ENCODE measurements at regions not wholly inside any gene's neighbourhood (a gene's known extent, or its start where the extent isn't known, plus 50 kb on each side); places are given as distances from the start of the nearest gene placed in this dataset.

- no peaks in the 10 kb centered on the region for H3K36me3 ChIP-seq (ENCODE audit: control insufficient read depth in 2 of 2, insufficient read depth in 2 of 2, low read length in 1 of 2)
- no peak overlapping the region for H3K4me3 ChIP-seq (ENCODE audit: low read depth in 1 of 2, low read length in 2 of 2)
- peaks cover 2 to 5% of the 10 kb centered on the region in 2 donors for H3K4me1 ChIP-seq (ENCODE audit: control insufficient read depth in 2 of 2, insufficient read depth in 2 of 2, low read length in 1 of 2)
- H3K9me3 ChIP-seq (ENCODE audit: control insufficient read depth in 2 of 2, insufficient read depth in 1 of 2, low read depth in 1 of 2, low read length in 1 of 2): no peaks in the 10 kb centered on the region
- no peaks in the 10 kb centered on the region for H3K27me3 ChIP-seq (ENCODE audit: control insufficient read depth in 1 of 2, insufficient read depth in 2 of 2, low read length in 2 of 2)
- H3K27ac ChIP-seq (ENCODE audit: low read depth in 2 of 2, low read length in 1 of 2): no peak overlapping the region
Observed at GRCh38 chr1:212520299-212520698, 87.6 kb downstream of the NENF start.

- Histone ChIP-seq H3K4me3 (ENCODE audit: low read depth in 1 of 2, low read length in 2 of 2) (no peak overlapping the region), H3K9me3 (ENCODE audit: control insufficient read depth in 2 of 2, insufficient read depth in 1 of 2, low read depth in 1 of 2, low read length in 1 of 2) (no peaks in the 10 kb centered on the region), H3K4me1 (ENCODE audit: control insufficient read depth in 2 of 2, insufficient read depth in 2 of 2, low read length in 1 of 2) (peaks cover 2 to 5% of the 10 kb centered on the region in 2 donors), H3K27ac (ENCODE audit: low read depth in 2 of 2, low read length in 1 of 2) (no peak overlapping the region), H3K36me3 (ENCODE audit: control insufficient read depth in 2 of 2, insufficient read depth in 2 of 2, low read length in 1 of 2) (no peaks in the 10 kb centered on the region), H3K27me3 (ENCODE audit: control insufficient read depth in 1 of 2, insufficient read depth in 2 of 2, low read length in 2 of 2) (no peaks in the 10 kb centered on the region)
- WGBS, 2 donors: 65 to 76% methylated on average over 5 of the region's 5 CpGs
Observed at GRCh38 chr1:212520746-212521145, 87.8 kb upstream of the ATF3 start.

DNA sequence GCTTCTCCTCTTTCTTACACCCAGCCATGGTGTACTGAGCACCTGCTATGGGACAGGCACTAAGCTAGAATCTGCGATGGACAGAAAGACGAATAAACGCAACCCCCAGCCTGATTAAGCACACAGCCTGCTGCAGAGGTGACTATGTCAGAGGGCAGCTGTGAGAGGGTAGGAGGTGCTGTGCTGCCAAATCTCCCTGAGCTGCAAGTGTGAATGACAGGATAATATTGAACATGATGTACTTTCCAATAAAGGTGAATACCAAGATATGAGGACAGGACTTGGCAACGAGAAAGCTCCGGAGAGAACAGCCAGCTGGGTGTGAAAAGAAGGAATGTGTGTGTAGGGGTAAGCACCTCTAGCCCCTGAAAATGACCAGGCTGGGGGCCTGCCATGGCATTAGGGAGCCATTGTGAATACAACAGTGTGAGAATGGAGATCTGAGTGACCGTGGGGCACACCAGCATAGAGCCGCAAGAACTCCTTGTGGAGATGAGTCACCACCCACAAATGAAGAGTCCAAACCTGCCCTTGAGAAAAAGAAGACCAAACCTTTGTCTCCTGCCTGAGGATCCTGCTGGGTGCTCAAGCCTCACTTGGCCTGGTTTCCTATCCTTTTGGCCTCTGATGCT lies 83.0 kb upstream of the ATF3 start:
- WGBS, 2 donors: 74 to 75% methylated on average over 7 of the region's 7 CpGs
- no peak overlapping the region for H3K27ac ChIP-seq (ENCODE audit: low read depth in 2 of 2, low read length in 1 of 2)
- no peak overlapping the region for H3K4me3 ChIP-seq (ENCODE audit: low read depth in 1 of 2, low read length in 2 of 2)
- H3K9me3 ChIP-seq (ENCODE audit: control insufficient read depth in 2 of 2, insufficient read depth in 1 of 2, low read depth in 1 of 2, low read length in 1 of 2): no peaks in the 10 kb centered on the region
- H3K27me3 ChIP-seq (ENCODE audit: control insufficient read depth in 1 of 2, insufficient read depth in 2 of 2, low read length in 2 of 2): no peaks in the 10 kb centered on the region
- no peaks in the 10 kb centered on the region for H3K36me3 ChIP-seq (ENCODE audit: control insufficient read depth in 2 of 2, insufficient read depth in 2 of 2, low read length in 1 of 2)
- peaks cover 0 to 2% of the 10 kb centered on the region in 2 donors for H3K4me1 ChIP-seq (ENCODE audit: control insufficient read depth in 2 of 2, insufficient read depth in 2 of 2, low read length in 1 of 2)

- H3K36me3 ChIP-seq (ENCODE audit: control insufficient read depth in 2 of 2, insufficient read depth in 2 of 2, low read length in 1 of 2): no peaks in the 10 kb centered on the region
- no peaks in the 10 kb centered on the region for H3K27me3 ChIP-seq (ENCODE audit: control insufficient read depth in 1 of 2, insufficient read depth in 2 of 2, low read length in 2 of 2)
- no peak overlapping the region for H3K4me3 ChIP-seq (ENCODE audit: low read depth in 1 of 2, low read length in 2 of 2)
- no peak overlapping the region for H3K27ac ChIP-seq (ENCODE audit: low read depth in 2 of 2, low read length in 1 of 2)
- WGBS, 2 donors: 87 to 89% methylated on average over 5 of the region's 5 CpGs
- peaks cover 0 to 2% of the 10 kb centered on the region in 2 donors for H3K4me1 ChIP-seq (ENCODE audit: control insufficient read depth in 2 of 2, insufficient read depth in 2 of 2, low read length in 1 of 2)
- H3K9me3 ChIP-seq (ENCODE audit: control insufficient read depth in 2 of 2, insufficient read depth in 1 of 2, low read depth in 1 of 2, low read length in 1 of 2): no peaks in the 10 kb centered on the region
Observed at GRCh38 chr1:212526111-212526491, 82.5 kb upstream of the ATF3 start.

DNA sequence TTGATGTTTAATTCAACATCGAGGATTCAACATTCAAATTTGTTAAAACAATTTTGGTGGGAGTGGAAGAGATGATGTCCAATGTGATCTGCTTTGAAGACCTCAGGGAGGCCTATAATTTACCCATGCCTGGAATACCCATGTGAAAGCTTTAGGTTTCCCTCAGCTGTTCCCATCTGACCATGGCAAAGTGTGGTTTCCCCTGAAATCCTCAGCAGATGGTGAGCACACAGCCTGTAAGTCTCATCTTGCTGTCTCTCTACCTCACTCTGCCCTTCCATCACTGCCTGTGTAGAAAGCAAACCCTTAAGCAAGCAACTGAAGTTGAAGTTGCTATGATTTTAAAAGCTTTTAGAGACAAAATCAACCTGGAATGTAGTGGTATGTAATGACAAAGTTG lies 80.1 kb upstream of the ATF3 start:
- Histone ChIP-seq H3K4me3 (ENCODE audit: low read depth in 1 of 2, low read length in 2 of 2) (no peak overlapping the region), H3K27ac (ENCODE audit: low read depth in 2 of 2, low read length in 1 of 2) (no peak overlapping the region), H3K36me3 (ENCODE audit: control insufficient read depth in 2 of 2, insufficient read depth in 2 of 2, low read length in 1 of 2) (no peaks in the 10 kb centered on the region), H3K4me1 (ENCODE audit: control insufficient read depth in 2 of 2, insufficient read depth in 2 of 2, low read length in 1 of 2) (peaks cover 0 to 2% of the 10 kb centered on the region in 2 donors), H3K27me3 (ENCODE audit: control insufficient read depth in 1 of 2, insufficient read depth in 2 of 2, low read length in 2 of 2) (no peaks in the 10 kb centered on the region), H3K9me3 (ENCODE audit: control insufficient read depth in 2 of 2, insufficient read depth in 1 of 2, low read depth in 1 of 2, low read length in 1 of 2) (no peaks in the 10 kb centered on the region)
- 83 to 88% methylated on average over 1 of the region's 1 CpG for WGBS, 2 donors

GRCh38 chr1:212529211-212529741 lies 79.3 kb upstream of the ATF3 start:
- no peak overlapping the region for H3K4me3 ChIP-seq (ENCODE audit: low read depth in 1 of 2, low read length in 2 of 2)
- peaks cover 0 to 2% of the 10 kb centered on the region in 2 donors for H3K4me1 ChIP-seq (ENCODE audit: control insufficient read depth in 2 of 2, insufficient read depth in 2 of 2, low read length in 1 of 2)
- no peak overlapping the region for H3K27ac ChIP-seq (ENCODE audit: low read depth in 2 of 2, low read length in 1 of 2)
- WGBS, 2 donors: 80 to 81% methylated on average over 6 of the region's 6 CpGs
- no peaks in the 10 kb centered on the region for H3K27me3 ChIP-seq (ENCODE audit: control insufficient read depth in 1 of 2, insufficient read depth in 2 of 2, low read length in 2 of 2)
- no peaks in the 10 kb centered on the region for H3K36me3 ChIP-seq (ENCODE audit: control insufficient read depth in 2 of 2, insufficient read depth in 2 of 2, low read length in 1 of 2)
- H3K9me3 ChIP-seq (ENCODE audit: control insufficient read depth in 2 of 2, insufficient read depth in 1 of 2, low read depth in 1 of 2, low read length in 1 of 2): no peaks in the 10 kb centered on the region

- Histone ChIP-seq H3K4me3 (ENCODE audit: low read depth in 1 of 2, low read length in 2 of 2) (no peak overlapping the region), H3K27me3 (ENCODE audit: control insufficient read depth in 1 of 2, insufficient read depth in 2 of 2, low read length in 2 of 2) (no peaks in the 10 kb centered on the region), H3K9me3 (ENCODE audit: control insufficient read depth in 2 of 2, insufficient read depth in 1 of 2, low read depth in 1 of 2, low read length in 1 of 2) (no peaks in the 10 kb centered on the region), H3K36me3 (ENCODE audit: control insufficient read depth in 2 of 2, insufficient read depth in 2 of 2, low read length in 1 of 2) (no peaks in the 10 kb centered on the region), H3K27ac (ENCODE audit: low read depth in 2 of 2, low read length in 1 of 2) (no peak overlapping the region), H3K4me1 (ENCODE audit: control insufficient read depth in 2 of 2, insufficient read depth in 2 of 2, low read length in 1 of 2) (no peaks in the 10 kb centered on the region)
- 54 to 66% methylated on average over 3 of the region's 3 CpGs for WGBS, 2 donors
Observed at GRCh38 chr1:212531267-212531666, 77.3 kb upstream of the ATF3 start.

GRCh38 chr1:212531796-212532195 lies 76.8 kb upstream of the ATF3 start:
- H3K4me1 ChIP-seq (ENCODE audit: control insufficient read depth in 2 of 2, insufficient read depth in 2 of 2, low read length in 1 of 2): no peaks in the 10 kb centered on the region
- H3K36me3 ChIP-seq (ENCODE audit: control insufficient read depth in 2 of 2, insufficient read depth in 2 of 2, low read length in 1 of 2): no peaks in the 10 kb centered on the region
- H3K4me3 ChIP-seq (ENCODE audit: low read depth in 1 of 2, low read length in 2 of 2): no peak overlapping the region
- 47 to 63% methylated on average over 1 of the region's 1 CpG for WGBS, 2 donors
- no peak overlapping the region for H3K27ac ChIP-seq (ENCODE audit: low read depth in 2 of 2, low read length in 1 of 2)
- H3K27me3 ChIP-seq (ENCODE audit: control insufficient read depth in 1 of 2, insufficient read depth in 2 of 2, low read length in 2 of 2): no peaks in the 10 kb centered on the region
- H3K9me3 ChIP-seq (ENCODE audit: control insufficient read depth in 2 of 2, insufficient read depth in 1 of 2, low read depth in 1 of 2, low read length in 1 of 2): no peaks in the 10 kb centered on the region

DNA sequence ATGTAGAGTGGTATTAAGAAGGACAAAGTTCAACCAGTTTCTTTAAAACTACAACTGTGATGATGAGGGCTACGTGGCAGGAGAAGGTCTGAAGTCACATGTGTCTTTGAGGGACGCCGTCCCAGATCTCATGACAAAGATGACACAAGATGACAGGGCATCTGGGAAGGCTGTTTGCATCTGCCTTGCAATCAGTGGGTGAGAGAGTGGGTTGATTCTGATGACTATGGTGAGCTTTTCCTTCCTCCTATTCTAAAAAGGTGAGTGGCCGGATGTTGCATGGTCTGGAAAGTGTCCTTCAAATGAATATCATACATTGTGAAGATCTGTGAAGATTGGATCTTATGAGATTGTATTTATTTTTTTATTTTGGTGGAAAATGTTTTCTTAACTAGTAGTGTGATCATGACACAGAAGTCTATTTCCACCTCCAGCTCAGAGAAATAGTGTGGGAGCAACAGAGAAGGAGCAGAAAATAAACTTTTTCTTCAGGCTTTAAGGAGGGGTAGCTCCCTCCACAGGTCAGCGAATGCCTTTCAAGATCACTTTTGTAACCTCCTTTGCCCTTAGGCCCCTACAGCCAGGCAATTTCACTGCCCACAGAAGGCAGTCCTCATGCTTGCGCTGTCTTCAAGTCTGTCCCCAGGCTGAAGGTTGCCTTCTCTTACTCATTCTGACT lies 76.0 kb upstream of the ATF3 start:
- Histone ChIP-seq H3K4me3 (ENCODE audit: low read depth in 1 of 2, low read length in 2 of 2) (no peak overlapping the region), H3K27me3 (ENCODE audit: control insufficient read depth in 1 of 2, insufficient read depth in 2 of 2, low read length in 2 of 2) (no peaks in the 10 kb centered on the region), H3K4me1 (ENCODE audit: control insufficient read depth in 2 of 2, insufficient read depth in 2 of 2, low read length in 1 of 2) (no peaks in the 10 kb centered on the region), H3K9me3 (ENCODE audit: control insufficient read depth in 2 of 2, insufficient read depth in 1 of 2, low read depth in 1 of 2, low read length in 1 of 2) (no peaks in the 10 kb centered on the region), H3K36me3 (ENCODE audit: control insufficient read depth in 2 of 2, insufficient read depth in 2 of 2, low read length in 1 of 2) (no peaks in the 10 kb centered on the region), H3K27ac (ENCODE audit: low read depth in 2 of 2, low read length in 1 of 2) (no peak overlapping the region)
- WGBS, 2 donors: 89% methylated on average over 6 of the region's 6 CpGs

- no peaks in the 10 kb centered on the region for H3K9me3 ChIP-seq (ENCODE audit: control insufficient read depth in 2 of 2, insufficient read depth in 1 of 2, low read depth in 1 of 2, low read length in 1 of 2)
Observed at GRCh38 chr1:212533148-212533517, 75.4 kb upstream of the ATF3 start.

More at GRCh38 chr1:212533148-212533517, 75.4 kb upstream of the ATF3 start:
- Histone ChIP-seq H3K27ac (ENCODE audit: low read depth in 2 of 2, low read length in 1 of 2) (no peak overlapping the region), H3K4me3 (ENCODE audit: low read depth in 1 of 2, low read length in 2 of 2) (no peak overlapping the region), H3K4me1 (ENCODE audit: control insufficient read depth in 2 of 2, insufficient read depth in 2 of 2, low read length in 1 of 2) (no peaks in the 10 kb centered on the region), H3K36me3 (ENCODE audit: control insufficient read depth in 2 of 2, insufficient read depth in 2 of 2, low read length in 1 of 2) (no peaks in the 10 kb centered on the region), H3K27me3 (ENCODE audit: control insufficient read depth in 1 of 2, insufficient read depth in 2 of 2, low read length in 2 of 2) (no peaks in the 10 kb centered on the region)
- WGBS, 2 donors: 92 to 93% methylated on average over 3 of the region's 3 CpGs

Data from esophagus (tissue), 2 donors.